CD4-positive, alpha-beta T cell (primary cell): ENCODE measurements at regions not wholly inside any gene's neighbourhood (a gene's known extent, or its start where the extent isn't known, plus 50 kb on each side); places are given as distances from the start of the nearest gene placed in this dataset.

Source experiments
- ATAC-seq: fragments of 200-7000 bp; cut with Tn5 transposase; one replicate; pipeline ENCODE4 v1.10.0; 2022; ENCODE audit warnings: mild to moderate bottlenecking; ENCODE audit not compliant: poor library complexity
- CTCF ChIA-PET: fragments of 350-600 bp; sonication (Branson Sonifier 250); formaldehyde crosslinking; loops from one replicate; lab custom pipeline; 2021; ENCODE audit warnings: antibody characterized with exemption, inconsistent platforms; lab: Charles Lee
- POLR2A ChIA-PET: fragments of 350-600 bp; sonication (Branson Sonifier 250); formaldehyde crosslinking; loops from one replicate; lab custom pipeline; 2021; ENCODE audit warnings: antibody characterized with exemption, inconsistent platforms; lab: Charles Lee
- DNase-seq, 14 experiments: peaks; one replicate each; pipeline ENCODE4 v3.0.0-alpha.2; 2013 to 2020; ENCODE audit warnings: mixed read lengths in 2 of 14
- H3K27ac ChIP-seq, 2 donors: one replicate each; pipeline versions ENCODE4 v1.5.1 to v1.7.0; 2013; ENCODE audit warnings: low read length in 2 of 2, low read depth in 1 of 2, mild to moderate bottlenecking in 1 of 2
- H3K27me3 ChIP-seq, 2 experiments: 1 replicate in 1 of 2; 2 replicates in 1 of 2; pipeline versions ENCODE4 v1.6.1 to v1.7.0; 2013; ENCODE audit warnings: low read length in 2 of 2, control low read depth in 1 of 2, mild to moderate bottlenecking in 1 of 2, moderate library complexity in 1 of 2; ENCODE audit not compliant: insufficient read depth in 2 of 2, control insufficient read depth in 1 of 2
- H3K36me3 ChIP-seq: one replicate; pipeline ENCODE4 v1.6.1; 2013; ENCODE audit warnings: low read length, control low read depth; ENCODE audit not compliant: insufficient read depth
- H3K4me1 ChIP-seq: one replicate; pipeline ENCODE4 v1.6.1; 2013; ENCODE audit warnings: low read length, control low read depth; ENCODE audit not compliant: insufficient read depth
- H3K4me3 ChIP-seq: one replicate; pipeline ENCODE4 v1.5.1; 2013; ENCODE audit warnings: mild to moderate bottlenecking, low read length, moderate library complexity
- H3K9me3 ChIP-seq, 2 experiments: 1 replicate in 1 of 2; 2 replicates in 1 of 2; pipeline versions ENCODE4 v1.6.1 to v1.7.0; 2013; ENCODE audit warnings: low read length in 2 of 2, mild to moderate bottlenecking in 2 of 2, control low read depth in 1 of 2, moderate library complexity in 1 of 2; ENCODE audit not compliant: control insufficient read depth in 1 of 2, insufficient read depth in 1 of 2
- H3K27ac Mint-ChIP-seq: one replicate; pipeline ENCODE4 v1.8.0; 2020; ENCODE audit warnings: mixed read lengths
- H3K27me3 Mint-ChIP-seq: one replicate; pipeline ENCODE4 v1.8.0; 2021; ENCODE audit warnings: mixed read lengths
- H3K36me3 Mint-ChIP-seq: one replicate; pipeline ENCODE4 v1.8.0; 2021; ENCODE audit warnings: low read depth, mixed read lengths
- H3K4me1 Mint-ChIP-seq: one replicate; pipeline ENCODE4 v1.8.0; 2021; ENCODE audit warnings: low read depth, mixed read lengths
- H3K4me3 Mint-ChIP-seq: one replicate; pipeline ENCODE4 v1.8.0; 2020; ENCODE audit warnings: mild to moderate bottlenecking, mixed read lengths
- H3K9me3 Mint-ChIP-seq: one replicate; pipeline ENCODE4 v1.8.0; 2020; ENCODE audit warnings: mixed read lengths
- CTCF ChIP-seq: fragments of 200-600 bp; IDR thresholded peaks from one replicate; pipeline ENCODE4 v1.8.0; 2022; ENCODE audit warnings: antibody characterized with exemption, mild to moderate bottlenecking
- intact Hi-C, 2 experiments: fragments of 100-400 bp; cut with DNase I in 1 of 2; cut with micrococcal nuclease in 1 of 2; formaldehyde crosslinking; loops; one replicate each; pipeline versions ENCODE4 v1.15.1 to v1.9.0; 2023 to 2025; cut with DNase I, micrococcal nuclease

GRCh38 chr18:27668158-27668557 is 483.1 kb upstream of the CHST9 start:
- Histone ChIP-seq H3K27me3 (no peaks in the 10 kb centered on the region), H3K4me3 (no peak overlapping the region), H3K27ac (no peak overlapping the region), H3K36me3 (no peaks in the 10 kb centered on the region), H3K4me1 (no peaks in the 10 kb centered on the region), H3K9me3 (peaks cover 0 to 4% of the 10 kb centered on the region in 2 experiments)
- no peaks in the 10 kb centered on the region for H3K4me1 Mint-ChIP-seq
- no peak overlapping the region for H3K27ac Mint-ChIP-seq
- no peaks in the 10 kb centered on the region for H3K9me3 Mint-ChIP-seq
- no peaks in the 10 kb centered on the region for H3K27me3 Mint-ChIP-seq
- H3K36me3 Mint-ChIP-seq, result no peaks in the 10 kb centered on the region
- H3K4me3 Mint-ChIP-seq, result no peak overlapping the region
- TF ChIP-seq CTCF, result no peak
- ATAC-seq (no peak), DNase-seq (no peak)
- POLR2A ChIA-PET, result no interaction called here
- intact Hi-C loops, result no loop called here
- CTCF ChIA-PET, result no interaction called here

- no peak overlapping the region for H3K4me3 Mint-ChIP-seq
- ChIA-PET CTCF (no interaction called here), POLR2A (no interaction called here)
- DNase-seq (no peak), ATAC-seq (no peak)
- no peaks in the 10 kb centered on the region for H3K4me1 Mint-ChIP-seq
- H3K9me3 ChIP-seq, result no peaks in the 10 kb centered on the region
- no peak overlapping the region for H3K4me3 ChIP-seq
- no peaks in the 10 kb centered on the region for H3K36me3 Mint-ChIP-seq
- no peak overlapping the region for H3K27ac ChIP-seq
- no peaks in the 10 kb centered on the region for H3K36me3 ChIP-seq
- intact Hi-C loops, result no loop called here
- no peak for TF ChIP-seq CTCF
- H3K4me1 ChIP-seq, result no peaks in the 10 kb centered on the region
- peaks cover 2% of the 10 kb centered on the region for H3K9me3 Mint-ChIP-seq
- H3K27ac Mint-ChIP-seq, result no peak overlapping the region
- H3K27me3 ChIP-seq, result no peaks in the 10 kb centered on the region
- no peaks in the 10 kb centered on the region for H3K27me3 Mint-ChIP-seq
Measured at GRCh38 chr18:27667064-27667463, 482.0 kb upstream of the CHST9 start.

- Mint-ChIP-seq H3K9me3 (peaks cover 2% of the 10 kb centered on the region), H3K27me3 (no peaks in the 10 kb centered on the region), H3K36me3 (no peaks in the 10 kb centered on the region), H3K4me1 (no peaks in the 10 kb centered on the region), H3K27ac (no peak overlapping the region), H3K4me3 (no peak overlapping the region)
- ATAC-seq (no peak), DNase-seq (no peak)
- Histone ChIP-seq H3K4me1 (no peaks in the 10 kb centered on the region), H3K9me3 (no peaks in the 10 kb centered on the region), H3K36me3 (no peaks in the 10 kb centered on the region), H3K4me3 (no peak overlapping the region), H3K27me3 (no peaks in the 10 kb centered on the region), H3K27ac (no peak overlapping the region)
- TF ChIP-seq CTCF, result no peak
- ChIA-PET POLR2A (no interaction called here), CTCF (no interaction called here)
- intact Hi-C loops, result no loop called here
Measured at GRCh38 chr18:27666016-27666415, 480.9 kb upstream of the CHST9 start.
